MM.1S (cell line): ENCODE measurements at regions not wholly inside any gene's neighbourhood (a gene's known extent, or its start where the extent isn't known, plus 50 kb on each side); places are given as distances from the start of the nearest gene placed in this dataset.

Experiments
- CTCF ChIP-seq: fragments of 300-600 bp; sonication (generic); IDR thresholded peaks from 2 replicates; pipeline ENCODE4 v1.5.1; 2016; ENCODE audit warnings: antibody characterized with exemption, low read length, mixed read lengths
- EZH2phosphoT487 ChIP-seq: fragments of 300-600 bp; sonication (generic); IDR thresholded peaks from 2 replicates; pipeline ENCODE4 v1.6.1; 2018; ENCODE audit warnings: antibody characterized with exemption, low read length

GRCh38 chr9:108603141-108603540 lies 252.6 kb downstream of the ACTL7B start:
- TF ChIP-seq CTCF (no peak), EZH2phosphoT487 (no peak)
